OCI-LY3 (cell line): ENCODE measurements at regions not wholly inside any gene's neighbourhood (a gene's known extent, or its start where the extent isn't known, plus 50 kb on each side); places are given as distances from the start of the nearest gene placed in this dataset.
"Not testable (repeated sequence)": the region's sequence is repeated elsewhere in the genome, so short reads cannot be mapped to it uniquely, and the experiment has no call there.

Source experiments
- H2AFZ ChIP-seq: fragments of 200-600, 300-600 bp; shearing (Covaris generic); 2 replicates; pipeline ENCODE4 v1.6.0; 2014; ENCODE audit warnings: antibody characterized with exemption, low read depth, low read length
- H3K27ac ChIP-seq: fragments of 200-600, 300-600 bp; sonication (generic); 2 replicates; pipeline ENCODE4 v1.5.1; 2014; ENCODE audit warnings: mild to moderate bottlenecking, low read length, moderate library complexity, mixed read lengths
- H3K27me3 ChIP-seq: fragments of 200-600, 300-600 bp; sonication (generic); 2 replicates; pipeline ENCODE4 v1.6.1; 2014; ENCODE audit warnings: low read depth, low read length, mixed read lengths
- H3K36me3 ChIP-seq: fragments of 200-600, 300-600 bp; sonication (generic); replicated peaks from 2 replicates; pipeline ENCODE3; 2014; ENCODE audit warnings: low read depth, low read length, mixed read lengths
- H3K4me1 ChIP-seq: fragments of 300-600, 200-600 bp; sonication (generic); 2 replicates; pipeline ENCODE4 v1.6.1; 2014; ENCODE audit warnings: low read length, mixed read lengths
- H3K4me2 ChIP-seq: fragments of 200-600, 300-600 bp; sonication (generic); 2 replicates; pipeline ENCODE4 v1.6.1; 2014; ENCODE audit warnings: low read length, mixed read lengths
- H3K4me3 ChIP-seq: fragments of 300-600, 200-600 bp; sonication (generic); 2 replicates; pipeline ENCODE4 v1.5.1; 2014; ENCODE audit warnings: antibody characterized with exemption, mild to moderate bottlenecking, low read length, moderate library complexity
- H3K79me2 ChIP-seq: fragments of 300-600, 200-600 bp; shearing (Covaris generic); 2 replicates; pipeline ENCODE4 v1.6.1; 2014; ENCODE audit warnings: mild to moderate bottlenecking, low read length, mixed read lengths
- H3K9ac ChIP-seq: fragments of 300-600, 200-600 bp; shearing (Covaris generic); 2 replicates; pipeline ENCODE4 v1.6.0; 2014; ENCODE audit warnings: mild to moderate bottlenecking, low read length, moderate library complexity
- H3K9me3 ChIP-seq: fragments of 200-600, 300-600 bp; shearing (Covaris generic); 2 replicates; pipeline ENCODE4 v1.6.1; 2014; ENCODE audit warnings: low read length, mixed read lengths; ENCODE audit not compliant: insufficient read depth
- H4K20me1 ChIP-seq: fragments of 200-600, 300-600 bp; sonication (generic); 2 replicates; pipeline ENCODE4 v1.6.1; 2016; ENCODE audit warnings: low read length, mixed read lengths; ENCODE audit not compliant: insufficient read depth
- CTCF ChIP-seq: fragments of 200-600, 300-600 bp; sonication (generic); IDR thresholded peaks from 2 replicates; pipeline ENCODE4 v1.5.1; 2014; ENCODE audit warnings: antibody characterized with exemption, low read length, low read depth
- EZH2phosphoT487 ChIP-seq: fragments of 200-600 bp; shearing (Covaris generic); IDR thresholded peaks from 2 replicates; pipeline ENCODE4 v1.6.1; 2018; ENCODE audit warnings: antibody characterized with exemption, mixed run types, low read depth

- Histone ChIP-seq H3K27me3 (no peaks in the 10 kb centered on the region), H3K4me3 (no peak overlapping the region), H3K9ac (no peak overlapping the region)
Observed at GRCh38 chr1:82057011-82057410, 256.3 kb downstream of the ADGRL2 start.

DNA sequence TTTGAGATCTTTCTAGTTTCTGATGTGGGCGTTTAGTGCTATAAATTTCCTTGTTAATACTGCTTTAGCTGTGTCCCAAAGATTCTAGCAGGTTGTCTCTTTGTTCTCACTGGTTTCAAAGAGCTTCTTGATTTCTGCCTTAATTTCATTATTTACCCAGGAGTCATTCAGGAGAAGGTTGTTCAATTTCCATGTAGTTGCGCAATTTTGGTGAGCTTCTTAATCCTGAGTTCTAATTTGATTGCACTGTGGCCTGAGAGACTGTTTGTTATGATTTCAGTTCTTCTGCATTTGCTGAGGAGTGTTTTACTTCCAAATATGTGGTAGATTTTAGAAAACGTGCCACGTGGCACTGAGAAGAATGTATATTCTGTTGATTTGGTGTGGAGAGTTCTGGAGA is 254.6 kb downstream of the ADGRL2 start:
- not testable (repeated sequence) for H3K4me3 ChIP-seq, H2AFZ ChIP-seq, H3K4me2 ChIP-seq, H3K27me3 ChIP-seq, H4K20me1 ChIP-seq, H3K27ac ChIP-seq, H3K9ac ChIP-seq, H3K79me2 ChIP-seq, H3K4me1 ChIP-seq, H3K9me3 ChIP-seq, H3K36me3 ChIP-seq

More at GRCh38 chr1:82057011-82057410, 256.3 kb downstream of the ADGRL2 start:
- H4K20me1 ChIP-seq = no peaks in the 10 kb centered on the region
- H3K36me3 ChIP-seq = no peaks in the 10 kb centered on the region
- H3K27ac ChIP-seq = no peak overlapping the region
- H3K9me3 ChIP-seq = no peaks in the 10 kb centered on the region
- H3K4me1 ChIP-seq = no peaks in the 10 kb centered on the region
- no peaks in the 10 kb centered on the region for H3K79me2 ChIP-seq
- no peak overlapping the region for H3K4me2 ChIP-seq
- no peak overlapping the region for H2AFZ ChIP-seq
- TF ChIP-seq EZH2phosphoT487 = no peak
- no peak for TF ChIP-seq CTCF

DNA sequence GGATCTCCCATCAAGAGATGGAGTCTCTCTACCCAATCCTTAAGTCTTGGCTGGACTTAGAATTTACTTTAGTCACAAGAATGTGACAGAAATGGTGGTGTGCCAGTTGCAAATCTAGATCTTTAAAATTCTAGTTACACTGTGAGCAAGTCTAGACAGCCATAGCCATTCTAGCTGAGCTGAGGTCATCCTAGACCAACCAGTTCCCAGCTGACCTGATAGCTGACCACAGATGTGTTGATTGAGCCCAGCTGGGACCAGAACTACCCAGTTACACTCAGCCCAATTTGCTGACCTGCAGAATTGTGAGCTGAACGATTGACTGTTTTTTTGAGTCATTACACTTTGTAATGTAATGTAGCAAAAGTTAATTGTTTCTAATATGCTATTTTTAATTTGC is 251.8 kb downstream of the ADGRL2 start:
- Histone ChIP-seq H3K79me2 (no peaks in the 10 kb centered on the region), H3K9ac (no peak overlapping the region), H3K27ac (no peak overlapping the region), H3K9me3 (no peaks in the 10 kb centered on the region), H4K20me1 (no peaks in the 10 kb centered on the region), H3K27me3 (no peaks in the 10 kb centered on the region), H3K4me1 (no peaks in the 10 kb centered on the region), H2AFZ (no peak overlapping the region), H3K36me3 (no peaks in the 10 kb centered on the region), H3K4me2 (no peak overlapping the region), H3K4me3 (no peak overlapping the region)
- TF ChIP-seq CTCF = no peak
- no peak for TF ChIP-seq EZH2phosphoT487

DNA sequence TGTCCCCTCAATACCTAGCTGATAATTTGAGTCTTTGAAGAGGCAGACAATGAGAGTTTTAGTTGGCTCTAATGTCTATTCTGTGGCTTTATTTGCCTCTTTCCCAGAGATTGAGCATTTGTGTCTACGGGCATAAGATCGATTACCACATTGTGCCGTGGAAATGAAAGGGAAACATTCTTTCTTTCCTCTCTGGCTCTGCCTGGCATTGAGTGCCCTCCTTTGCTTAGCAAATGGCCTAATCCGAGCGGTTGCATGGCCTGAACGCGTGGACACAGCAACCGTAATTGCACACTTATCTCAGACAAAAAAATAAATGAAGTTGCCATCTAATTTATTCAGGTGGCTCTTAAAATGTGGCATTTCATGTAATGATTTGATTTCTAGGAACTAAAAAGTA is 247.9 kb downstream of the ADGRL2 start:
- H2AFZ ChIP-seq = no peak overlapping the region

More for the DNA sequence above, 247.9 kb downstream of the ADGRL2 start:
- H3K79me2 ChIP-seq = no peaks in the 10 kb centered on the region
- no peaks in the 10 kb centered on the region for H3K9me3 ChIP-seq
- no peaks in the 10 kb centered on the region for H3K36me3 ChIP-seq
- no peaks in the 10 kb centered on the region for H3K4me1 ChIP-seq
- no peak overlapping the region for H3K9ac ChIP-seq
- H4K20me1 ChIP-seq = no peaks in the 10 kb centered on the region
- no peak overlapping the region for H3K4me2 ChIP-seq
- H3K27ac ChIP-seq = no peak overlapping the region
- no peak overlapping the region for H3K4me3 ChIP-seq
- TF ChIP-seq CTCF (no peak), EZH2phosphoT487 (no peak)
- H3K27me3 ChIP-seq = no peaks in the 10 kb centered on the region
